AG10803 (cell line): ENCODE measurements at regions not wholly inside any gene's neighbourhood (a gene's known extent, or its start where the extent isn't known, plus 50 kb on each side); places are given as distances from the start of the nearest gene placed in this dataset.

ENCODE experiments used
- DNase-seq: peaks from one replicate; pipeline ENCODE4 v3.0.0; 2010; ENCODE audit warnings: low read depth
- H3K4me3 ChIP-seq: 2 replicates; pipeline ENCODE4 v1.5.1; 2011; ENCODE audit warnings: mild to moderate bottlenecking, low read length, control low read depth
- CTCF ChIP-seq: conservative IDR thresholded peaks from 2 replicates; pipeline ENCODE4 v1.5.1; 2011; ENCODE audit warnings: mild to moderate bottlenecking, low read length, control low read depth, inconsistent platforms

GRCh38 chr2:108067820-108068405, 81.6 kb downstream of the SLC5A7 start:
- H3K4me3 ChIP-seq, result no peak overlapping the region
- no peak for DNase-seq
- no peak for TF ChIP-seq CTCF

- H3K4me3 ChIP-seq, result no peak overlapping the region
- DNase-seq, result no peak
- no peak for TF ChIP-seq CTCF
Observed at GRCh38 chr2:108069515-108070310, 83.4 kb downstream of the SLC5A7 start.

- no peak for DNase-seq
- no peak for TF ChIP-seq CTCF
Observed at GRCh38 chr2:108073415-108074072, 87.2 kb downstream of the SLC5A7 start.

GRCh38 chr2:108074150-108074549, 87.8 kb downstream of the SLC5A7 start:
- TF ChIP-seq CTCF, result no peak
- no peak for DNase-seq
- H3K4me3 ChIP-seq, result no peak overlapping the region

More at GRCh38 chr2:108073415-108074072, 87.2 kb downstream of the SLC5A7 start:
- no peak overlapping the region for H3K4me3 ChIP-seq

- no peak for TF ChIP-seq CTCF
- no peak overlapping the region for H3K4me3 ChIP-seq
- DNase-seq, result no peak
Observed at GRCh38 chr2:108074946-108075345, 88.6 kb downstream of the SLC5A7 start.

- DNase-seq, result no peak
- no peak for TF ChIP-seq CTCF
Observed at GRCh38 chr2:108076527-108076926, 90.2 kb downstream of the SLC5A7 start.

GRCh38 chr2:108079736-108080135, 93.4 kb downstream of the SLC5A7 start:
- DNase-seq, result no peak
- H3K4me3 ChIP-seq, result no peak overlapping the region
- TF ChIP-seq CTCF, result no peak

More at GRCh38 chr2:108076527-108076926, 90.2 kb downstream of the SLC5A7 start:
- H3K4me3 ChIP-seq, result no peak overlapping the region
